Hippocampal formation (tissue), 2 donors: ENCODE measurements at regions not wholly inside any gene's neighbourhood (a gene's known extent, or its start where the extent isn't known, plus 50 kb on each side); places are given as distances from the start of the nearest gene placed in this dataset.
A peak's percentile ranks its signal among the peaks of the same experiment; 100 is the strongest.

Experiments used
- DNase-seq, 2 donors: peaks; one replicate each; lab custom pipeline; 2025; lab: John Stamatoyannopoulos, UW

DNA sequence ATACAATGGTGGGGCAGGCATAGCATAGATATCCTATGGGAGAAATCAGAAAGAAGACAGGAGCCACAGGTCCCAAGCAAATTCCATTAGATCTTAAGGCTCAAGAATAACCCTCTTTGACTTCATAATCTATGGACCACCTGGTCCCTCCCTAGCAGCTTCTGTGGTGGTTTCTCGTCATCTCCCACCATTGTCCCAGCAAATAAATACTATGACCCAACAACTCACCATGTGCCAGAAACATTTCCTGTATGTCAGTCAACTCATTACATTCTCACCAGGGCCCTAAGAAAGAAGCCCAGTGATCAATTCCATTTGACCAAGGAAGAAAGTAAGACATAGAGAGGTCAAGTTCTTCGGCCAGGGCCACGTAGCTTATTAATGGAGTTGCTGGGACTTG lies 646.2 kb downstream of the VRK1 start:
- no peak for DNase-seq

DNA sequence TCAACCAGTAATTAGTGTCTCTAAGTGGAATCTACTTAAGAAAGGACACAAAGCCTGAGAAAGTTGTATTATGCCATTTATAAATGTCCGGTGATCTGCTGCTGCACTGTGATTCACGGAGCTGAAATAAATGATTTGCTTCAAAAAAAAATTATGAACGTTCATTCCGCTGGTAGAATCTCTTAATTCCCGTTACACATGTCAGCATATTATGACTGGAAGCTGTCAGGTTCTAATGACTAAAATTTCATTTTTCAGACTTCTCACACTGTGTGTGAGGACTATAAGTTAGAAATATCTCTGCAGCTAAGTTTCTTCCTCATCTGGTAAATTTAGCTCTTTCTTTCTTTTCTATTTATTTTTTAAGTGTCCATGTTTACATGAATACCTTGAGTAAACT lies 647.1 kb downstream of the VRK1 start:
- DNase-seq: no peak

DNA sequence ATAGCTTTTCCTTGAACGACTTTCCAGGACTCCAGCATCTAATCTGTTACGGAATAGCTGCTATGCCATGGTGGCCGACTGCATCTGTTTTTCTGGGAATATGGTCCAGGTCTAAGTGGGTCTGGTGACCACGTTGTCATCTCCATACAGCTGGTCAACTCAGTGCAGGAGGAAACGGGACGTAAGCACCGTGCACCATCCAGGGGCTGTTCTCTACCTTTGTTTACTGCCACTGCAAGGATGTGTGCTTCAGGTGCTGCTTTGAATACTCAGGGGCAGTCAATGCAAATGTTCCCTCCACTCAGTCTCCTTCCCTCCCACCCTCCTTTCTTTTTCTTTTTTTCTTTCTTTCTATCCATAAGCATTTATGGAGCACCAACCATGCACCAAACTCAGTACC lies 648.2 kb downstream of the VRK1 start:
- no peak for DNase-seq

DNA sequence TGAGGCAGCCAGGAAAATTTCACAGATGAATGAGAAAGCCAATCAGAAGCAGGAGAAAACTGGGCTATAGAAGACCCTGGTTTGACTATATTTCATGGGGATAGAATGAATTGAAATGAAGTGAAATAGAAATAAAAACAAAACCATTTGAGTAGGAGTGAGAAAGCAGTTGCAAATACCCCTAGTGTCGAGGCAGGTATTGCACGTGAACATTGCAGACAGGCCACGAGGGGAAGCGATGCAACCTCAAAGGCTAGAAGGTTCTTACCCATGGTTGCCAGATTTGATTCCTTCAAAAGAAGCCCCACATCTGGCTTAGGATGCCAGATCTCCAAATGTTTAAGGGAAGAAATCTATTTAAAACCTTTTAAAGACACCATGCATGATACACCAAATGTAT lies 648.9 kb downstream of the VRK1 start:
- no peak for DNase-seq

DNA sequence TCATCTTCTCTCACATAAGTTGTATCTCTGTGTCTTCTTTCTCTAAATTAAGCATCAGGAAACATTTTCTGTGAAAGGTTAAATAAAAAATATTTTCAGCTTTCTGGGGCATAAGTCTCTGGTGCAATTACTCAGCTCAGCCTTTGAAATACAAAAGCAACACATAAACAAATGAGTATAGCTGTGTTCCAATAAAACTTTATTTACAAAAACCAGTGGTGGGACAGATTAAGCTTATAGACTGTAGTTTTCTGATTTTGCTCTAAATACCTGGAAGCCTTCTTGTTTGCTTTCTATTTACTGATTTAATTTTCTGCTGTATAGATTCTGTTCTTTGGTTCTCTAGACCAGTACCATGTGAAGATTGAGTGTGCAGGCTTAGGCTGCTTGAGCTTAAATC lies 655.1 kb downstream of the VRK1 start:
- no peak for DNase-seq

DNA sequence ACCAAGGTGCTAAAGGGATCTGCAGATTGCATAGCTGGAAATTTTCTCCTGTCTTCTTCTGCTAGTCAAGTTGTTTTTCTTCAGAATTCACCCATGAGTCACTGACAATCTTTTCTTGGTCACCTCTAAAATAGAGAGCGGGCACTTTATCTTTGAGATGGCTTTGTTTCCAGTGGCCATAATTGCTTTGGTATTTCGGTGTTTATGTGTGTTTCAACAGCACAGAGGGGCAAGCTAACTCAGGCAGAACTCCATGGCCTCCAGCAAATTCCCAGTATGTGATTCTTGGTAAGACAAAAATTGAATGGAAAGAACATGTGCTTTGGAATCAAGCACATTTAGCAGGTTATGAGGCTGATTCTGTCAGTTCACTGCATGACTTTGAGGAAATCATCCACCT lies 656.8 kb downstream of the VRK1 start:
- no peak for DNase-seq

DNA sequence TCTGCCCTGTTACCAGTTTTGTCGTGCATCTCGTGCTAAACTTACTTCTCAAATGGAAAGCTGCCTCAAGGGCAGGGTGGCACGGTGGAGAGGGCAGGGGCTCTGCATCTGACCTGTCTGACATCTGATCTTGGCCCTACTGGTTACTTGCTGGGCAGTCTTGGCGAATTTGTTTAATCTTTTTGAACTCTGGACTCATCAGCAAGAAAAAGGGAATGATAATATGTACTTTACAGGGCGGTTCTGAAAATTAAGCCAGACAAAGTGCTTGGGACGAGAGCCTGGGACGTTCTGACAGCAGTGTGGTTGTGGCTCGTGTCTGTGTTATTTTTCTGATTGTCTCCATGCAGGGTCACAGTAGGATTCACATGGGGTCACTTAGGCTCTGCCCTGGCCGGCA lies 659.3 kb downstream of the VRK1 start:
- no peak for DNase-seq

DNA sequence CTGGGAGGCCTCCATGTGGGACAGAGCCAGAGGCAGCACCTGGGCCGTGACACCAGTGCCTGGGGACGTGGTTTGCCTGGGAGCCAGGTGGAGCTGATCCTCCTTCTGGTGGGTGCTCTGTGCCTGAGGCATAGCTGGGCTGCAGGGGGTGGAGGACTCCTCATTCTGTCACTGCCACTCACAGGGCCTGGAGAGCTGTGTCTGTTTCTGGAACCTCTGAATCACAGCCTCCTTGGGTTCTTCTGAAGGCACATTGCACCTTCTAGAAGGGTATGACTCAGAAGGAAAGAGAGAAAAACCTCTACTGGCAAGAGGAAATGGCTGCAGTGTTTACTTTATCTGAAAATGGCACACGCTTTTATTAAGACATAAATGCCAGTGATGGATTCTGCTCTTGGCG lies 659.8 kb downstream of the VRK1 start:
- DNase-seq: no peak

DNA sequence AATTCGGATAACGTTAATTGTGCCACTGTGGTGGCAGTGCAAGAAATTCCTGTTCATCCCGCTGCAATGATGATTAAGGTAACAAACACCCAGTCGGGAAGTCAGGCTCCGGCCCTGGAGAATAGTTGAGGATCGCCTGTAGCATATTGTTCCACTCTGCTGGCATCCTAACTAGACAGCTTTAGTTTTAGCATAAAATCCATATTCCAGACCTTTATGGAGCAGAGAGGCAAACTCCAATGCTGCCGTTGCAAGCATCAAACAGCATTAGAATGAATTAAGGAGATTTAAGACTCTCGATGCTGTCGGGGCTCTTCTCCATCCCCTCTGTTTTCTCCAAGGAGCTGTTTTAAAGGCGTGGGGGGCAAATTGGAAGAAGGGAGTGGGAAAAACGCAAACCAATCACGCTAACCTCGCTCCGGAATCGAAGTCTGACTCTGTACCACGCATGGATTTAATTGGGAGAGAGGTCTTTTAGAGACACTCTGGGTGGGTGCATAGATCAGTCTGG lies 660.4 kb downstream of the VRK1 start:
- no peak for DNase-seq

DNA sequence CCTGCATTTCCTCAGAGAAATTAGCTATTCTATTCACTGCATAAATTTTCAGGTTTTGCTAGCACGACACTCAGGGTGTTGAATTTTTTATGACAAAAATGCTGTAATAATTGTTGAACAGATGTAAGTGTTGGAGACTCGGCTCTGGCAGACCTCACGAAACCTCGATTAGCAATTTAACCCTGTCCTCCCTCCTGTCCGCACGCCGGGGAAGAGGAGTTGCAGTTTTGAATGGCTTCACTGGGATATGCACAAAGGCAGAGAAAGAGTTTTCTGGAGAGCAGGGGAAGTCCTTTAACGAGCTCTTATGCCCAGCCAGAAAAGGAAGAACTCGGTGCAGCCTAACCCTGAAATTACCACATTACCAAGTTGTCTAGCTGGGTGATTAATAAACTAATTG lies 661.1 kb downstream of the VRK1 start:
- no peak for DNase-seq

DNA sequence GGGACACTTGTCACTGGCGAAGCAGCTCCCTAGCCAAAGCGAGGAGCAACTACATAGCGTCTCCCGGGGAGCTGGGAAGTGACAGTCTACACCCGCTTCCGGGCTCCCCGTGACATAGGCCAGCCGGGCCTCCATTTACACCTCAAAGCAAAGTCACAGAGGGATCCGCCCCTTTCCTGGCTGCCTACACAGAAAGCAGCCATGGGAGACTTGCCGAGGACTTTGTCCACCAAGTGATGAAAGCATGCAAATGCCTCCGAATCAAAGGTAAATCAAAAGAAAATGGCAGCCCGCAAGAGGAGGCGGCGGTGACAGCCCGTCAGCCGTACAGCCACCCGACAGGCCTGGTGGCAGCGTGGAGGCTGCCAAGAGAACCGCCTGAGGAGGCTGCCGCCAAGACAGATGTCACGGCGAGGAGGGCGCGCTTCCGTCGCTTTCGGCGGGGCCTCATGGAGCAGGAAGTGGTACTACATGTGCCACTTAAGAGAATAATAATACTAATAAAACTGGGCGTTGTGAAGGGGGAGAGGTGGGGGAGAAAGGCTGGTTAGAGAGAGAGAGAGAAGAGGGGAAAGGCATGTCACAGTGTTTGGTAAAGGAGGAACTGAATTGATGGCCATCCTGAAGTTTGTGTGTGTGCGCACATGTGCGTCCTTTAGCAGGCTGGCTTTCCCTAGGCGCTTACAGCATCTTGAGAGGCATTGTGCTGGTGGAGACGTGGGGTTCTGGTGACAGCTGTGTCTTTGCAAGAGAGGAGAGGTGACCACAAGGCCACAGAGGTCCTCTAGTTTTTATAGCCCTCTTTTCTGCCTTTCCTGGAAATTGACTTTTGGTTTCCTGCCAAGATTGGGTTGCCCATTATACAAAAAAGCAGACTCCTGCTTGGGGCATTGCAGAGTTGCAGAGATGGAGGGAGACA lies 661.7 kb downstream of the VRK1 start:
- DNase-seq: peak in 1 of 2 donors; percentile 49

DNA sequence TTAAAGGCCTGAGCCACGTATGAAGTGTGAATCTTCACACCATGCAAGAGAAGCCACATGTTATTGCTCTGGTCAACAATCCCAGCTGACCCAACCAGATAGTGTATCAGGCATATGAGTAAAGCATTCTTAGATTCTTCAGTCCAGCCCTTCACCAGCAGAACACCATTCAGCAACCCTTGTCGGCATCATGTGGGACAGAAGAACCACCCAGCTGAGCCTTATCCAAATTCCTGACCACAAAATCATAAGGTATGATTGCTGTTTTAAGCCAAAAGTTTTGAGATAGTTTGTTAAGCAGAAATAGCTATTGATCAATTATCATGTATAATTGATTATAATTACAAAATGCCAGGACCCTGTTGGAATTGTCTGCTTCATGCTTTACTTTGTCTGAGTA lies 664.9 kb downstream of the VRK1 start:
- DNase-seq: no peak

DNA sequence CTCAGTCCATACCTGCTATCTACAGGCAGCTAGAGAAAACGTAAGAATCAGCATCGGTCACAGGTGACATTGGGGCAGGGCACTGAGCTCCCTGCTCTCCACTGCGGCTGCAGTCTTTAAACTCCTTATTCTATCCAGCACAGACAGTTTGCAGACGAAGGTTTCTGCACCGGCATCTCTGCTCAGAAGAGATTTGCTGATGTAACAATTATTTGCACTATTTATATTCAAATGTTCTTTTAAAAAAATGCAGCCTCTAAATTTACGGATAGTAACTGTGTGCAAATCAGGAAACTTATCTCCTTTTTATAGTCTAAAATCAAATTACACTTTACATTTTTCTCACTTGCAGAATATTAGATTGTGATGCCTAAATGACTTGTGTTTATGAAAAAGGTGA lies 671.0 kb downstream of the VRK1 start:
- DNase-seq: no peak

DNA sequence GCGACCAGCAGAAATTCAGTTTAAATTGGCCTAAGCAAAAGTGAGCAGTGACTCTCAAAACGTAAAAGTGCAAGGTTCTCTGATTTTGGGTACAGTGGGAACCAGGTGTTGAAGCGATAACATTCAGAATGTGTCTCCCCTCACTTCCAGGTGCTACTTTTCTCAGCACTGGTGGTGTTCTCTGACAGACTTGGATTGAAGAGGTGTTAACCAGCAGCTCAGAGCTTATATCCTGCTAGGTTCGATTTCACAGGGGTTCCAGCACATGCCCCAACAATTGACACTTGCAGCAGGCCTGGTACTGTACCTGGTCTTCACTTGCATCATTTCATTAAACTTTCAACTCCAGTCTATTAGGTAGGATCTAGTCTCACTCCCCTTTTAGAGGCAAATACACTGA lies 680.2 kb downstream of the VRK1 start:
- no peak for DNase-seq

DNA sequence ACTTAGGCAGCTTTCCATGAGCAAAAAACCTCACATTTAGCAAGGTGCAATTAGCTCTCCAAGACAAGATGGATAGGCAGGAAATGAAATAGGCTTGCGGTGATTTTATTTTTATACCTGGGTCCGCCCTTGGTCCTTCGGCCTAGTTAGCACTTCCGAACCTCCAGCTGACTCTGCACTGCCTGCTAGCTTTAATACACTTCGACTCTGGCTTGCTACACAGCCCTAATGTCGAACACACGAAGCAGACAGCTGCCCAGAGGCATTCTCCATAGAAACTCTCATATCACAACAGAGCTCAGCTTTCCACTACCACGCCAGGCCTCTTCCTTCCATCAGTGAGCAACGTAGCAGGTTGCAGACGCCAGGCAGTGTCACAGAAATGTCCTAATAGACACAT lies 688.0 kb downstream of the VRK1 start:
- DNase-seq: no peak

DNA sequence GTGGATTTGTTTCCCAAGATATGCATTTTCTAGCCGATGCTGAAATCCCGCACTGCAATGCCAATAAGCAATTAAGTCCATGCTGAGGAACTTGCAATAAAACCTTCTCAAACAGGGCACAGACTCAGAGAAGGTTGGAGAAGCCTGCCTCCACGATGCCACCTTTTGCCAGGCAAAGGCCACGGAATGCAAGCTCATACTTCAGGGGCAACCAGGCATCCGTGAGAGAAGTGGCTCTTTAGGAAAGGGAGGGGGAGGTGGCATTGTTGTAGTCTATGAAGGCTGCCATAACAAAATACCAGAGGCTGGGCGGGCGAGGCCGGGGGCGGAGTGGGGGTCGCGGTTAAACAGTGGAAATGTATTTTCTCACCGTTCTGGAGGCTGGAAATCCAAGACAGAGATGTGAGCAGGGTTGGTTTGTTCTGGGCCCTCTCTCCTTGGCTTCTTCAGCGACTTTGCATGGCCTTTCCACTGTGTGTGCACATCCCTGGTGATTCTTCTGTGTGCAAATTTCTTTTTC lies 689.5 kb downstream of the VRK1 start:
- DNase-seq: no peak

DNA sequence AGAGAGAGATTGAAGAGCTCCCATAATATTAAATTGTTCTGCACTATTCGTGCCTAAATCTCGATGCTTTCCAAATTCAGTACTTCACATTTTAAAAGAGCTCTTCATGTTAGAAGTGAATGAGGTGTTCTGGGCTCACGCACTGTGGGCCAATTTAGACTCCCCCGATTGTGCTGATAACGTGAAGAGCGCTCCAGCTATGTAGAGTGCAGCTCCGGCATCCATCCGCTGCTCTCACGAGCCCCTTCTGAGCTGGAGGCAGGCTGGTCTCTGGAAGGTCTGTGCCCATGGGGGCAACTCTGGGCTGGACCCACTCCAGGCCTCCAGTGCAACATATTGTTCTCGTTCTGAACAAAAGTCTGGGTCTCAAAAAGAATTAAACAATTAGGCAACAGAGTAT lies 692.6 kb downstream of the VRK1 start:
- DNase-seq: no peak

DNA sequence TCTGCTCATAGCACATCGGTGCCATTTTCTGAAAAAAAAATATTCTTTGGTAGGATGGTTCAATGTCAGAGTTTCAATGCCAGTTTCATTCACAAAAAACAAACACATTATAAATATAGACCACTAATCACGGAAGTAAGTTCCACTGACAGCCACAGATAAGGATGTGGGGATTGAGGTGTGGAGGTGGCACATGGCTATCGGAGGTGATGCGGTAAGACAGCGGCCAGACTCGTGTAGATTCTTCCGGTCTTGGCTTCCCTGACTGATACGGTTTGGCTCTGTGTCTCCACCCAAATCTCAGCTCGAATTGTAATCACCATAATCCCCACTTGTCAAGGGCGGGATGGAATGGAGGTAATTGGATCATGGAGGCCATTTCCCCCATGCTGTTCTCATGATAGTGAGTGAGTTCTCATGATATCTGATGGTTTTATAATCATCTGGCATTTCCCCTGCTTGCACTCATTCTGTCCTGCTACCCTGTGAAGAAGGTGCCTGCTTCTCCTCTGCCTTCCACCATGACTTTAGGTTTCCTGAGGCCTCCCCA lies 693.4 kb downstream of the VRK1 start:
- no peak for DNase-seq

DNA sequence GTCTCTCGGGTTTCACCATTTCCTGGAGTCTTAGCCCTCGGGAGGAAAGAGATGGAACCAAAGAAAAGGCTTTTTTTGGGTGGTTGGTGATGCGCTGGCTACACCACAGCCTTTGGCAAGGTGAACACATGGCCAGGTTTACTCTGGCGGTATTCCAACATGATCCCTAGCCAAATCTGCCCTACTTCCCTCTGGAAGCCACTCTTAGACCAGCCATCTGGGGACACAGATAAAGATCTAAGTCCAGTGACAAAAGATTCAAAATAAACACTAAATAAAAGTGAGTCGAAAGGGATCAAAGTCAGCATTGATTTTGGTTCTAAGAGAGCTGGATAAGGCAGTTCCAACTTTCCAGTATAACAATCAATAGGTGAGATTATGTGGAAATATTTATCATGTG lies 694.5 kb downstream of the VRK1 start:
- DNase-seq: no peak

DNA sequence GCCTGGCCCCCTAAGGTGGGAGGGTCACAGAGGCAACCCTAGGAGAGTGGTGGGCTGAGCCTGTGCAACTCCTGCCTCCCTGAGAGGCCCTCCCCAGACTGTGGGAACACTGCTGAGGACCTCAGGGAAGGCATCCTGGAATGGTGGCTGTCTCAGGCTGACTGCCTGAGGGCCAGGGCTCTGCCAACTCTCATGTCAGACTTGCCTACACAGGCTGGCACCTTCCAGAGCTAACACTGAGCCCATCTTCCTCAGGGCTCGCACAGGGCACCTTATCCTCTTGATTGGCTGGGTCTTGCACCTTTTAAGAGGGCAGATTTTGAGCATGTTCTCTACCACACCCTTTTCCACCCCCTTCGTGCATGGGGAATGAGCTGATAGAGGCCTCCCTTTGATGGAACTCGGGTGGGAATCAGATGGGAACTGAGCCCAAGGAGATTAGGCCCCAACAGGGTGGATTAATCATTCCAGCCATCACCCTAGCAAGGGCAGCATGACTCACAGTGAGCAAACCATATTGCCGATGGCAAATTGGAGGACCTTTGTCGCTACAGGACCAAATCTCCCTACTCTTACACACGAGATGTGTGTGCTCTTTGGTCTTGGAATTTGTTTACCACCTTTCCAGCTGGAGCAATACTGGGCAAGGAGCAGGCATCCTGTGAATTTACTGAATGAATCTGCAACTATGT lies 702.8 kb downstream of the VRK1 start:
- DNase-seq: no peak

DNA sequence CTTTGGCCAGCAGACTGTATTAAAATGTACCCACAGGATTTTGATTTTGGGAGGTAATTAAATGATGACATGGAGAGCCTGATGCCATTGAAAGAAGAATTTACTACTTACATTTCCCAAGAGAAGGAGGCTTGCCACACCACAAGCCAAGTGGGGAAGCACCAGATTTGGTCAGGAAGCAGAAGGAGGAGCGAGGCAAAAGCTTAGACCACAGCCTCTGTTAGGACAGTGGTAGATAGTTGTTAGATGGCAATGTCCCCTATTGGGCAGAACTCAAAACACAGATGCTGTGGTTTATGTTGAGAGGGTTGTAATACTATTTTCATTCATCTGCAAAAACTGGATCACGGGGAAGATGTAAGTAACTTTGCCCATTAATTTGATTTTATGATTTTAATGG lies 709.4 kb downstream of the VRK1 start:
- DNase-seq: no peak

DNA sequence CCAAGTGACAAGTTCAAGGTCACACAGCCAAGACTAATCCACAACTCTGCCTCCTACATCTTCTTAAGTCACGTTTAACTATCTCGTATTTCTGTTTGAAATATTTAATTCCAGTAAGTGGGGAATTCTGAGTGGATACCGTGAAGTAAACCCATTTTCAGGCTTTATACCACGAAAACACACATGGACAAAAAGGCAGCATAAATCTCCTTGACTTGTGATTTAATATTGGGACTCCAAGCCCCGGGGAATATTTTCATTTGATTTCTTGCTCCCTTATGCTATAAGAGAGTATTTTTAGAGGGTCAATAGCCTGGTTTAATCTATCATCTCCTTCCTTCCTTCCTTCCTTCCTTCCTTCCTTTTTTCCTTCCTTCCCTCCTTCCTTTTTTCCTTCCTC lies 716.7 kb downstream of the VRK1 start:
- DNase-seq: no peak
